B cell (primary cell): ENCODE measurements at regions not wholly inside any gene's neighbourhood (a gene's known extent, or its start where the extent isn't known, plus 50 kb on each side); places are given as distances from the start of the nearest gene placed in this dataset.

Experiments used
- EZH2 ChIP-seq: IDR thresholded peaks from 2 replicates; pipeline ENCODE4 v1.6.1; 2012; ENCODE audit warnings: borderline replicate concordance, low read depth, mild to moderate bottlenecking, moderate library complexity, low read length; ENCODE audit not compliant: insufficient read depth, poor library complexity, severe bottlenecking
- TF ChIP-seq, protein P1 (sequence below): fragments of 200-600 bp; IDR thresholded peaks from one replicate; pipeline ENCODE4 v1.8.0; 2022; ENCODE audit warnings: antibody characterized with exemption, mild to moderate bottlenecking

DNA sequence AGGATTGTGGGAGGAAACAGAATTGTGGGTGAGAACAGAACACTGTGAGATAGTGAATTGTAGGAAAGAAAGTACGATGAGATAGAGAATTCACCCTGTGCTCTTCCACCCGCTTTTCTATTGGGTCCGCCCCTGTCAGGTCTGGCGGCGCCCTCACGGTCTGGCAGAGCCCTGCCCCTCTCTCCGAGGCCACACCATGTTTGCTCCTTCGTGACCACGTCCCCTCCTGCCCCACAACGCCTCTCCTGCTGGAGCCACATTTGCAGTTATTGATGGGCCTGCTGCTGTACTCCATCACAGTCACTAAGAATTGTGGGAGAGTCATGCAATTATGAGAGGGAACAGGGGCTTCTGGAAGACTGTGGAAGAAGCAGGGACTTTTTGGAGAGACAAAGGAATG, 473.1 kb downstream of the KLF12 start:
- TF ChIP-seq, protein P1, sequence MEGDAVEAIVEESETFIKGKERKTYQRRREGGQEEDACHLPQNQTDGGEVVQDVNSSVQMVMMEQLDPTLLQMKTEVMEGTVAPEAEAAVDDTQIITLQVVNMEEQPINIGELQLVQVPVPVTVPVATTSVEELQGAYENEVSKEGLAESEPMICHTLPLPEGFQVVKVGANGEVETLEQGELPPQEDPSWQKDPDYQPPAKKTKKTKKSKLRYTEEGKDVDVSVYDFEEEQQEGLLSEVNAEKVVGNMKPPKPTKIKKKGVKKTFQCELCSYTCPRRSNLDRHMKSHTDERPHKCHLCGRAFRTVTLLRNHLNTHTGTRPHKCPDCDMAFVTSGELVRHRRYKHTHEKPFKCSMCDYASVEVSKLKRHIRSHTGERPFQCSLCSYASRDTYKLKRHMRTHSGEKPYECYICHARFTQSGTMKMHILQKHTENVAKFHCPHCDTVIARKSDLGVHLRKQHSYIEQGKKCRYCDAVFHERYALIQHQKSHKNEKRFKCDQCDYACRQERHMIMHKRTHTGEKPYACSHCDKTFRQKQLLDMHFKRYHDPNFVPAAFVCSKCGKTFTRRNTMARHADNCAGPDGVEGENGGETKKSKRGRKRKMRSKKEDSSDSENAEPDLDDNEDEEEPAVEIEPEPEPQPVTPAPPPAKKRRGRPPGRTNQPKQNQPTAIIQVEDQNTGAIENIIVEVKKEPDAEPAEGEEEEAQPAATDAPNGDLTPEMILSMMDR: no peak
- no peak for TF ChIP-seq EZH2
